ENCODE measurements at regions not wholly inside any gene's neighbourhood (a gene's known extent, or its start where the extent isn't known, plus 50 kb on each side); places are given as distances from the start of the nearest gene placed in this dataset.

- Histone ChIP-seq H4K20me1 (ENCODE audit: insufficient read depth) (no peaks in the 10 kb centered on the region), H3K27ac (ENCODE audit: low read depth, low read length) (no peak overlapping the region), H3K27me3 (ENCODE audit: insufficient read depth, low read length) (peaks cover 36% of the 10 kb centered on the region), H3K79me2 (ENCODE audit: insufficient read depth, low read length) (no peaks in the 10 kb centered on the region), H3K4me2 (ENCODE audit: low read length) (no peak overlapping the region), H3K4me3 (replicated peaks in 1 of 2; ENCODE audit: low read depth in 1 of 2, low read length in 2 of 2) (no peak overlapping the region), H3K9ac (ENCODE audit: low read length) (no peak overlapping the region), H3K4me1 (ENCODE audit: control insufficient read depth in 1 of 2, insufficient read depth in 2 of 2, low read length in 2 of 2) (no peaks in the 10 kb centered on the region), H3K9me3 (ENCODE audit: control insufficient read depth in 1 of 2, insufficient read depth in 1 of 2, low read depth in 1 of 2, low read length in 2 of 2) (0 out of 4 replicates have a peak, but pooled peaks cover 0 to 5% of the 10 kb centered on the region in 2 experiments), H2AFZ (ENCODE audit: low read depth, low read length, poor library complexity, severe bottlenecking) (no peak overlapping the region), H3K36me3 (ENCODE audit: control insufficient read depth in 1 of 2, insufficient read depth in 2 of 2, low read length in 2 of 2) (no peaks in the 10 kb centered on the region), H3K9me2 (ENCODE audit: insufficient read depth) (no peaks in the 10 kb centered on the region)
- BruUV-seq (replicated peaks) = no TSS peak
- ATAC-seq (no peak), DNase-seq (ENCODE audit: low read depth, low spot score) (no peak)
- RAD21 ChIA-PET (ENCODE audit: low non-redundant PET in 1 of 2, low total read pairs in 2 of 2, uncharacterized antibody in 2 of 2, unreplicated experiment in 2 of 2) = no interaction called here
- POLR2A ChIA-PET = no interaction called here
- TF ChIP-seq ZNF274 (IDR thresholded peaks at IDR 0.05; ENCODE audit: low read depth, low read length) = no peak
- no peak for TF ChIP-seq SIN3A (IDR thresholded peaks at IDR 0.05; ENCODE audit: low read depth)
- TF ChIP-seq YY1 (IDR thresholded peaks at IDR 0.05; ENCODE audit: extremely low read depth, insufficient replicate concordance, low read depth, low read length) = no peak
- no peak for TF ChIP-seq SP1 (IDR thresholded peaks at IDR 0.05; ENCODE audit: low read depth)
- TF ChIP-seq ATF3 (IDR thresholded peaks at IDR 0.05) = no peak
- TF ChIP-seq MAX (IDR thresholded peaks at IDR 0.05) = no peak
- no peak for TF ChIP-seq CTCF (IDR thresholded peaks at IDR 0.05 in 2 of 3, conservative IDR thresholded peaks at IDR 0.05 in 1 of 3; ENCODE audit: borderline replicate concordance in 1 of 3, insufficient read depth in 1 of 3, low read depth in 2 of 3, low read length in 2 of 3)
- no peak for TF ChIP-seq CBX3 (IDR thresholded peaks at IDR 0.05; ENCODE audit: low read depth)
- no peak for TF ChIP-seq JUND (IDR thresholded peaks at IDR 0.05)
- TF ChIP-seq ELF1 (IDR thresholded peaks at IDR 0.05; ENCODE audit: borderline replicate concordance, low read depth) = no peak
- TF ChIP-seq EGR1 (IDR thresholded peaks at IDR 0.05; ENCODE audit: low read depth) = no peak
- intact Hi-C loops (cut with micrococcal nuclease) = no loop called here
- CTCF ChIA-PET = no interaction called here
Observed at GRCh38 chr1:38198621-38199020, 152.0 kb upstream of the POU3F1 start.
